Osteoblast (primary cell): ENCODE measurements at regions not wholly inside any gene's neighbourhood (a gene's known extent, or its start where the extent isn't known, plus 50 kb on each side); places are given as distances from the start of the nearest gene placed in this dataset.
"Not testable (repeated sequence)": the region's sequence is repeated elsewhere in the genome, so short reads cannot be mapped to it uniquely, and the experiment has no call there.

Source experiments
- DNase-seq: peaks from one replicate; pipeline ENCODE4 v3.0.0; 2011; ENCODE audit warnings: low spot score, mixed read lengths; ENCODE audit not compliant: insufficient read length; ENCODE audit errors: missing footprints
- H2AFZ ChIP-seq: 2 replicates; pipeline ENCODE4 v1.6.0; 2011; ENCODE audit warnings: mild to moderate bottlenecking, low read length
- H3K27ac ChIP-seq: 2 replicates; pipeline ENCODE4 v1.5.1; 2011; ENCODE audit warnings: mild to moderate bottlenecking, low read depth, low read length, moderate library complexity
- H3K27me3 ChIP-seq: 2 replicates; pipeline ENCODE4 v1.6.0; 2012; ENCODE audit warnings: mild to moderate bottlenecking, control low read depth, inconsistent platforms, low read length, moderate library complexity; ENCODE audit not compliant: insufficient read depth
- H3K36me3 ChIP-seq: 2 replicates; pipeline ENCODE4 v1.5.1; 2011; ENCODE audit warnings: mild to moderate bottlenecking, low read length, control low read depth, moderate library complexity; ENCODE audit not compliant: insufficient read depth
- H3K4me1 ChIP-seq: 2 replicates; pipeline ENCODE4 v1.5.1; 2011; ENCODE audit warnings: mild to moderate bottlenecking, low read length, control low read depth, moderate library complexity; ENCODE audit not compliant: insufficient read depth
- H3K4me2 ChIP-seq: 2 replicates; pipeline ENCODE4 v1.6.0; 2011; ENCODE audit warnings: mild to moderate bottlenecking, low read length; ENCODE audit not compliant: insufficient read depth
- H3K4me3 ChIP-seq: fragments of 200-600 bp; sonication (generic); 3 replicates; pipeline ENCODE4 v1.5.1; 2012; ENCODE audit warnings: mild to moderate bottlenecking, low read length, inconsistent platforms; ENCODE audit not compliant: insufficient read depth
- H3K79me2 ChIP-seq: 2 replicates; pipeline ENCODE4 v1.6.0; 2012; ENCODE audit warnings: mild to moderate bottlenecking, low read length, control low read depth, inconsistent platforms; ENCODE audit not compliant: insufficient read depth
- H3K9me3 ChIP-seq: 2 replicates; pipeline ENCODE4 v1.5.1; 2011; ENCODE audit warnings: low read depth, low read length, control low read depth
- H4K20me1 ChIP-seq: 2 replicates; pipeline ENCODE4 v1.6.0; 2012; ENCODE audit warnings: mild to moderate bottlenecking, low read length, control low read depth; ENCODE audit not compliant: insufficient read depth
- TF ChIP-seq, protein P1 (sequence below): IDR thresholded peaks from 2 replicates; pipeline ENCODE4 v1.5.1; 2011; ENCODE audit warnings: mild to moderate bottlenecking, low read depth, low read length, moderate library complexity; ENCODE audit errors: extremely low read depth

DNA sequence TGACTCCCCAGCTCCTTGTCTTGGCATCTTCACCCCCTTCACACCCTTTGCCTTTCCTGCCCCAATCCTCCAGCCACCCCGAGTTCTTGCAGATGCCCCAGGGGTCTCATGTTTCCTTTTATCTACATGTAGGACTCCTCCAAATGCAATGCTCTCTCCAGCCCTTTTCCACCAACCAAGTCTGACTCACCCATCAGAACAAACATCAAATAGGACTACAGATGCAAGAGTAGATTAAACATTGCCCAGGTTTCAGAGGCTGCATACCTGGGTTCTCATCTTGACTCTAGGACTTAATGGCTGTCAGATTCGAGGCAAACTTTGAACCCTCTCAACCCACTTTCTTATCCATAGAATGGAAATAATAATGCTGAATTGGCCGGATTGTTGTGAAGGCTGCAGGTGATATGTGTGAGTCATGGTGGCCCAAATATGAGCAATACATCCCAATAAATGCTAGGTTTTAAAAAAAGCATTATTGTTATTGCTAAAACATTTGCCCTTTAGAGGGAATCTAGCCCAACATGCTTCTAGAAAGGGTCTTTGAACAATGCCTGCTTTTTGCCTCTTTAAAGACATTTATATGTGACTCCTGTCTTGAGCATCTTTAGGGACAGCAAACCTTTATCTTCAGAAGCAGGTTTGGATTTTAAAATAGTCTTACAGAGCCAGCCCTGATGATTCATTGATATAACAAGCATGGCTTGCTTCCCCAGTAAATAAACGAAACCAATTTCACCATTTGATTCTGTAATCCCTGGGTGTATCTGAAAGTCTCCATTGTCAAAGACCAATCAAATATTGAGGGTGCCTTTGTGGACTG, 310.1 kb downstream of the FOXL1 start:
- Histone ChIP-seq H3K79me2 (no peaks in the 10 kb centered on the region), H3K4me1 (no peaks in the 10 kb centered on the region), H3K27me3 (peaks cover 9% of the 10 kb centered on the region), H3K4me2 (no peak overlapping the region), H3K9me3 (no peaks in the 10 kb centered on the region), H3K36me3 (no peaks in the 10 kb centered on the region), H4K20me1 (no peaks in the 10 kb centered on the region), H2AFZ (no peak overlapping the region), H3K4me3 (no peak overlapping the region), H3K27ac (no peak overlapping the region)
- DNase-seq = no peak
- TF ChIP-seq, protein P1, sequence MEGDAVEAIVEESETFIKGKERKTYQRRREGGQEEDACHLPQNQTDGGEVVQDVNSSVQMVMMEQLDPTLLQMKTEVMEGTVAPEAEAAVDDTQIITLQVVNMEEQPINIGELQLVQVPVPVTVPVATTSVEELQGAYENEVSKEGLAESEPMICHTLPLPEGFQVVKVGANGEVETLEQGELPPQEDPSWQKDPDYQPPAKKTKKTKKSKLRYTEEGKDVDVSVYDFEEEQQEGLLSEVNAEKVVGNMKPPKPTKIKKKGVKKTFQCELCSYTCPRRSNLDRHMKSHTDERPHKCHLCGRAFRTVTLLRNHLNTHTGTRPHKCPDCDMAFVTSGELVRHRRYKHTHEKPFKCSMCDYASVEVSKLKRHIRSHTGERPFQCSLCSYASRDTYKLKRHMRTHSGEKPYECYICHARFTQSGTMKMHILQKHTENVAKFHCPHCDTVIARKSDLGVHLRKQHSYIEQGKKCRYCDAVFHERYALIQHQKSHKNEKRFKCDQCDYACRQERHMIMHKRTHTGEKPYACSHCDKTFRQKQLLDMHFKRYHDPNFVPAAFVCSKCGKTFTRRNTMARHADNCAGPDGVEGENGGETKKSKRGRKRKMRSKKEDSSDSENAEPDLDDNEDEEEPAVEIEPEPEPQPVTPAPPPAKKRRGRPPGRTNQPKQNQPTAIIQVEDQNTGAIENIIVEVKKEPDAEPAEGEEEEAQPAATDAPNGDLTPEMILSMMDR = no peak

DNA sequence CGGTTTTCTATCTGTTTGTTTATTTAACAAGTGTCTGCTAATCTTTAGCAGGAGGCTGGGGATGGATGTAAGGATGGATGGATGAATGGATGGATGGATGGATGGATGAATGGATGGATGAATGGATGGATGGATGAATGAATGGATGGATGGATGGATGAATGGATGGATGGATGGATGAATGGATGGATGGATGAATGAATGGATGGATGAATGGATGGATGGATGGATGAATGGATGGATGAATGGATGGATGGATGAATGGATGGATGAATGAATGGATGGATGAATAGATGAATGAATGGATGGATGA, 310.7 kb downstream of the FOXL1 start:
- not testable (repeated sequence) for H3K79me2 ChIP-seq, H3K4me1 ChIP-seq, H3K4me3 ChIP-seq, H3K36me3 ChIP-seq, H4K20me1 ChIP-seq, DNase-seq, H3K9me3 ChIP-seq, H2AFZ ChIP-seq, H3K27ac ChIP-seq, H3K27me3 ChIP-seq, H3K4me2 ChIP-seq

DNA sequence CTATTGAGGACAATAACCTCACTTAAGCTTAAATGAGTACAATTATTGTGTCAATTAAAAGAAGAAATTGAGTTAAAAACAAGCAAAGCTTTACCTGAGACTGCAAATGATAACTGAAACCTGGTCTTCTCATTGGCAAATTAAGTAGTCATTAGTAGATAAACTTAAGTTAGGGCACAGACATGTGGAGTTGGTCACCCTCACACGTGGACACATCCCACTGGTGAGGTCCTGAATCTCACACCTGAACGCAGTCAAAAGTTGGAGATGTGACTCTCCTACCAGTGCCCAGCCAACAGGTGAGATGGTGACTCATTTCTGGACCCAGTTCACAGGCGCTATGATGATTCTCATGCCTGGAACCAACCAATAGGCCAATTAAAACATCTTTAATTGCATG, 311.6 kb downstream of the FOXL1 start:
- Histone ChIP-seq H3K79me2 (no peaks in the 10 kb centered on the region), H3K4me3 (no peak overlapping the region), H3K9me3 (no peaks in the 10 kb centered on the region), H3K27ac (no peak overlapping the region), H3K27me3 (peaks cover 9% of the 10 kb centered on the region), H2AFZ (no peak overlapping the region), H3K4me1 (no peaks in the 10 kb centered on the region), H3K36me3 (no peaks in the 10 kb centered on the region), H3K4me2 (no peak overlapping the region), H4K20me1 (no peaks in the 10 kb centered on the region)
- TF ChIP-seq, protein P1 = no peak
- DNase-seq = no peak

DNA sequence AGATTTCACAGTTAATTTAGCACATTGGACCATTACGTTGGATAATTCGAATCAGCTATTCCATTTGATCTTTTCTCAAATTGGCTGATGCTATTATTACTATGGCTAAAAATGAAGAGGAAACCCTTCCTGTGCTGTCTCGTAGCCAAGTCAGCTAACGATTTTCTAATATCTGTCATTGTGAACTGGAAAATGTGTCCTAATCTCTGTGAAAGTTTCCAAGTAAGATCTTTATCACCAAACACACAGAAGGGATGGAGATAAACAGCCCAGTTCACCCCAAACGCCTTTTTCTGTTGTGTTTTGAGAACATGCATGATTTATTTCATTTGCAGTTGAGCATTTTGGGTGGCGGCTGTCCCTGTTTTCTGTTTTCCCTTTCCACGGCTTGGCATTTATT, 312.8 kb downstream of the FOXL1 start:
- TF ChIP-seq, protein P1 = no peak
- Histone ChIP-seq H3K4me3 (no peak overlapping the region), H4K20me1 (no peaks in the 10 kb centered on the region), H3K27me3 (peaks cover 9% of the 10 kb centered on the region), H3K4me2 (no peak overlapping the region), H3K79me2 (no peaks in the 10 kb centered on the region), H2AFZ (no peak overlapping the region), H3K9me3 (no peaks in the 10 kb centered on the region), H3K4me1 (no peaks in the 10 kb centered on the region), H3K36me3 (no peaks in the 10 kb centered on the region), H3K27ac (no peak overlapping the region)
- DNase-seq = no peak
